ENCODE measurements at regions not wholly inside any gene's neighbourhood (a gene's known extent, or its start where the extent isn't known, plus 50 kb on each side); places are given as distances from the start of the nearest gene placed in this dataset.

- TF ChIP-seq THYN1 (CRISPR knock-in tag; IDR thresholded peaks at IDR 0.05; ENCODE audit: borderline replicate concordance, low read depth) (0 out of 2 replicates have a peak, but pooled peaks have one; percentile 41), PHF21A (CRISPR knock-in tag; IDR thresholded peaks at IDR 0.05) (peak; percentile 57; the same call in 1 of the 2 replicates), ZNF367 (CRISPR knock-in tag; IDR thresholded peaks at IDR 0.05; ENCODE audit: borderline replicate concordance) (no peak), SOX13 (IDR thresholded peaks at IDR 0.05) (no peak), SOX13 (CRISPR knock-in tag; conservative IDR thresholded peaks at IDR 0.05 in 1 of 2, IDR thresholded peaks at IDR 0.05 in 1 of 2) (peak in 1 of 2 experiments; percentile 53; a peak in 1 of 4 replicates), SAP130 (CRISPR knock-in tag; IDR thresholded peaks at IDR 0.05; ENCODE audit: low read depth) (peak; percentile 65)
Observed at GRCh38 chr6:47111685-47112084, 69.6 kb upstream of the ADGRF1 start (continued).

GRCh38 chr6:47109281-47109680, 67.1 kb upstream of the ADGRF1 start:
- no TSS peak for BruUV-seq (replicated peaks)
- Histone ChIP-seq H3K4me1 (ENCODE audit: insufficient read depth, low read length) (peaks cover 51% of the 10 kb centered on the region), H3K4me3 (replicated peaks in 1 of 3; ENCODE audit: insufficient read depth in 1 of 3, low read depth in 2 of 3, low read length in 3 of 3) (no peak overlapping the region), H3K9ac (ENCODE audit: insufficient read depth, low read depth, low read length) (no peak overlapping the region), H3K27me3 (ENCODE audit: control insufficient read depth in 1 of 2, insufficient read depth in 2 of 2, low read length in 2 of 2) (no peaks in the 10 kb centered on the region), H3K9me3 (ENCODE audit: low read length) (no peaks in the 10 kb centered on the region), H3K79me2 (ENCODE audit: insufficient read depth, low read length) (no peaks in the 10 kb centered on the region), H3K27ac (ENCODE audit: extremely low read length, insufficient read depth, low read length) (no peak overlapping the region), H2AFZ (ENCODE audit: low read length) (no peak overlapping the region), H3K36me3 (replicated peaks in 1 of 2; ENCODE audit: control insufficient read depth in 1 of 2, insufficient read depth in 2 of 2, low read length in 2 of 2) (no peaks in the 10 kb centered on the region), H3K4me2 (ENCODE audit: low read depth, low read length) (no peak overlapping the region), H4K20me1 (ENCODE audit: insufficient read depth, low read length) (no peaks in the 10 kb centered on the region)
- FAIRE-seq: no peak
- TF ChIP-seq ZNF557 (CRISPR knock-in tag; IDR thresholded peaks at IDR 0.05) (no peak), ARID2 (CRISPR knock-in tag; IDR thresholded peaks at IDR 0.05; ENCODE audit: borderline replicate concordance) (no peak), ZNF609 (CRISPR knock-in tag; IDR thresholded peaks at IDR 0.05; ENCODE audit: borderline replicate concordance) (no peak), RXRB (CRISPR knock-in tag; IDR thresholded peaks at IDR 0.05; ENCODE audit: borderline replicate concordance) (no peak), ZFX (CRISPR knock-in tag; IDR thresholded peaks at IDR 0.05; ENCODE audit: low read depth) (no peak), ZC3H4 (CRISPR knock-in tag; IDR thresholded peaks at IDR 0.05; ENCODE audit: borderline replicate concordance) (no peak), PCBP1 (IDR thresholded peaks at IDR 0.05; ENCODE audit: borderline replicate concordance, low read depth, low read length) (no peak)
- 83% methylated on average over 2 of the region's 2 CpGs for WGBS (ENCODE audit: low lambda C conversion rate)
- in situ Hi-C loops (cut with HindIII; ENCODE audit: extremely low pct_ligation_motif_present, low pct_unique_long_range_greater_than_20kb): loop anchor here (10.0 kb wide), 1 partner anchor 136 kb away; no protein-coding TSS in a partner anchor
- DNase-seq (ENCODE audit: low spot score): no peak
- intact Hi-C loops (cut with micrococcal nuclease; ENCODE audit: unreplicated experiment): no loop called here
- no peak for ATAC-seq
- CTCF ChIA-PET (ENCODE audit: low intra/inter-chr PET ratio, low total read pairs): no interaction called here
- POLR2A ChIA-PET: no interaction called here
